K562 (cell line): ENCODE measurements at regions not wholly inside any gene's neighbourhood (a gene's known extent, or its start where the extent isn't known, plus 50 kb on each side); places are given as distances from the start of the nearest gene placed in this dataset.

Source experiments
- CBX8 ChIP-seq: fragments of 200-600 bp; sonication (generic); IDR thresholded peaks from 2 replicates; pipeline ENCODE4 v1.6.1; 2012; ENCODE audit warnings: borderline replicate concordance, mixed run types, low read depth, mild to moderate bottlenecking, moderate library complexity, mixed read lengths, low read length, control low read depth, inconsistent platforms; ENCODE audit not compliant: poor library complexity, severe bottlenecking; ENCODE audit errors: extremely low read depth
- EGR1 ChIP-seq: fragments of 450-650 bp; conservative IDR thresholded peaks from 2 replicates; pipeline ENCODE4 v1.6.1; 2017; ENCODE audit warnings: mild to moderate bottlenecking
- GABPB2 ChIP-seq: fragments of 250-450 bp; sonication (Bioruptor Pico); conservative IDR thresholded peaks from 2 replicates; pipeline ENCODE4 v1.5.1; 2021; ENCODE audit warnings: mild to moderate bottlenecking
- MTA3 ChIP-seq: fragments of 450-650 bp; formaldehyde crosslinking; IDR thresholded peaks from 2 replicates; pipeline ENCODE4 v1.6.1; 2017; ENCODE audit warnings: mild to moderate bottlenecking, borderline replicate concordance
- MYC ChIP-seq, 2 experiments: fragments of 250-450 bp in 1 of 2; sonication (Bioruptor Pico) in 1 of 2; IDR thresholded peaks; 2 replicates each; pipeline versions ENCODE4 v1.5.1 to v1.6.1; 2012 to 2021; ENCODE audit warnings: low read depth in 2 of 2, borderline replicate concordance in 1 of 2, improper control_type of control experiment in 1 of 2, low read length in 1 of 2, mild to moderate bottlenecking in 1 of 2, moderate library complexity in 1 of 2
- NONO ChIP-seq, 2 experiments: fragments of 200-400 bp in 1 of 2; fragments of 450-650 bp in 1 of 2; formaldehyde crosslinking in 1 of 2; IDR thresholded peaks; 2 replicates each; pipeline ENCODE4 v1.6.1; 2017; ENCODE audit warnings: low read depth in 2 of 2, mild to moderate bottlenecking in 2 of 2, moderate library complexity in 2 of 2, low read length in 1 of 2
- SMARCE1 ChIP-seq: fragments of 450-650 bp; IDR thresholded peaks from 2 replicates; pipeline ENCODE4 v1.7.1; 2016; ENCODE audit warnings: mild to moderate bottlenecking
- ZNF707 ChIP-seq: fragments of 250-450 bp; sonication (Bioruptor Pico); conservative IDR thresholded peaks from 2 replicates; pipeline ENCODE4 v1.8.0; 2022; ENCODE audit warnings: inconsistent platforms, mild to moderate bottlenecking, moderate library complexity
- ZNF766 ChIP-seq: fragments of 200-800 bp; sonication (Bioruptor generic); conservative IDR thresholded peaks from 2 replicates; pipeline ENCODE4 v1.6.1; 2016; ENCODE audit warnings: missing genetic modification characterization, missing compliant biosample characterization
- TF ChIP-seq, protein P1 (sequence below): fragments of 450-650 bp; IDR thresholded peaks from 2 replicates; pipeline ENCODE4 v1.6.1; 2018; ENCODE audit not compliant: partially characterized antibody

GRCh38 chr3:194028434-194029004 lies 107.4 kb upstream of the HES1 start (continued):
- TF ChIP-seq MYC (IDR thresholded peaks at IDR 0.05; ENCODE audit: low read depth, low read length), result no peak
- no peak for TF ChIP-seq MYC (CRISPR knock-in tag; IDR thresholded peaks at IDR 0.05; ENCODE audit: borderline replicate concordance, low read depth)
- no peak for TF ChIP-seq NONO (IDR thresholded peaks at IDR 0.05; ENCODE audit: low read depth in 2 of 2, low read length in 1 of 2)
- TF ChIP-seq CBX8, result no peak
- TF ChIP-seq ZNF707 (CRISPR knock-in tag), result no peak
- TF ChIP-seq, protein P1, sequence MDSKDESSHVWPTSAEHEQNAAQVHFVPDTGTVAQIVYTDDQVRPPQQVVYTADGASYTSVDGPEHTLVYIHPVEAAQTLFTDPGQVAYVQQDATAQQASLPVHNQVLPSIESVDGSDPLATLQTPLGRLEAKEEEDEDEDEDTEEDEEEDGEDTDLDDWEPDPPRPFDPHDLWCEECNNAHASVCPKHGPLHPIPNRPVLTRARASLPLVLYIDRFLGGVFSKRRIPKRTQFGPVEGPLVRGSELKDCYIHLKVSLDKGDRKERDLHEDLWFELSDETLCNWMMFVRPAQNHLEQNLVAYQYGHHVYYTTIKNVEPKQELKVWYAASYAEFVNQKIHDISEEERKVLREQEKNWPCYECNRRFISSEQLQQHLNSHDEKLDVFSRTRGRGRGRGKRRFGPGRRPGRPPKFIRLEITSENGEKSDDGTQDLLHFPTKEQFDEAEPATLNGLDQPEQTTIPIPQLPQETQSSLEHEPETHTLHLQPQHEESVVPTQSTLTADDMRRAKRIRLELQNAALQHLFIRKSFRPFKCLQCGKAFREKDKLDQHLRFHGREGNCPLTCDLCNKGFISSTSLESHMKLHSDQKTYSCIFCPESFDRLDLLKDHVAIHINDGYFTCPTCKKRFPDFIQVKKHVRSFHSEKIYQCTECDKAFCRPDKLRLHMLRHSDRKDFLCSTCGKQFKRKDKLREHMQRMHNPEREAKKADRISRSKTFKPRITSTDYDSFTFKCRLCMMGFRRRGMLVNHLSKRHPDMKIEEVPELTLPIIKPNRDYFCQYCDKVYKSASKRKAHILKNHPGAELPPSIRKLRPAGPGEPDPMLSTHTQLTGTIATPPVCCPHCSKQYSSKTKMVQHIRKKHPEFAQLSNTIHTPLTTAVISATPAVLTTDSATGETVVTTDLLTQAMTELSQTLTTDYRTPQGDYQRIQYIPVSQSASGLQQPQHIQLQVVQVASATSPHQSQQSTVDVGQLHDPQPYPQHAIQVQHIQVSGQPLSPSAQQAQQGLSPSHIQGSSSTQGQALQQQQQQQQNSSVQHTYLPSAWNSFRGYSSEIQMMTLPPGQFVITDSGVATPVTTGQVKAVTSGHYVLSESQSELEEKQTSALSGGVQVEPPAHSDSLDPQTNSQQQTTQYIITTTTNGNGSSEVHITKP, result no peak
- TF ChIP-seq SMARCE1, result no peak
- no peak for TF ChIP-seq ZNF766 (CRISPR knock-in tag)
- no peak for TF ChIP-seq EGR1
- TF ChIP-seq GABPB2 (CRISPR knock-in tag), result no peak
- no peak for TF ChIP-seq MTA3
